Breast epithelium (tissue), 3 donors: ENCODE measurements at regions not wholly inside any gene's neighbourhood (a gene's known extent, or its start where the extent isn't known, plus 50 kb on each side); places are given as distances from the start of the nearest gene placed in this dataset.

Experiments
- POLR2A ChIP-seq: fragments of 450-650 bp; IDR thresholded peaks from one replicate; pipeline ENCODE4 v1.6.1; 2016; ENCODE audit warnings: antibody characterized with exemption, mild to moderate bottlenecking, moderate library complexity
- POLR2AphosphoS5 ChIP-seq, 3 donors: sonication (generic); formaldehyde crosslinking; IDR thresholded peaks; one replicate each; pipeline ENCODE4 v1.6.1; 2017; ENCODE audit warnings: antibody characterized with exemption in 3 of 3

DNA sequence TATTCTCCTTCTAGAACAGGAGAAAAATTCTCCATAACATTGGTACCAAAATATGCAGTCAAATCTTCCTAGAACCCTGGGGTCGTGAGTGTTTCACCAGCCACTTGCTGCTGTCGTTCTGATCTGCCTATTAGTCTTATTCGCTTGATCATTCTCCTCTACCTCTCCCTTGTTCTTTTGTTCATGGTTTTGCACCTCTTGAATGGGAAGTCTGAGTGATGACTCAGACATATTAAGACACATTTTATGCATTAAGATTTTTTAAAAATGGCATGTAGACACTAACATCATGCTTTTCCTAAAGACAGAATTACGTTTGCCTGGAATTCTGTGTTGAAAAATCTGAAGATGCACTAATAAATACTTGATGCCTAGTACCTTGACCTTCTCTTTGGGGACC lies 159.2 kb upstream of the LRIG3 start:
- no peak for TF ChIP-seq POLR2A
- no peak for TF ChIP-seq POLR2AphosphoS5 (IDR thresholded peaks at IDR 0.05)
